Neutrophil (primary cell): ENCODE measurements at regions not wholly inside any gene's neighbourhood (a gene's known extent, or its start where the extent isn't known, plus 50 kb on each side); places are given as distances from the start of the nearest gene placed in this dataset.
"Not testable (repeated sequence)": the region's sequence is repeated elsewhere in the genome, so short reads cannot be mapped to it uniquely, and the experiment has no call there.

Experiments
- H3K27ac ChIP-seq: fragments of 200-600 bp; sonication (generic); 2 replicates; pipeline ENCODE4 v1.5.1; 2016; ENCODE audit warnings: mild to moderate bottlenecking, moderate library complexity
- H3K27me3 ChIP-seq: fragments of 200-600 bp; sonication (generic); 2 replicates; pipeline ENCODE4 v1.6.0; 2016; ENCODE audit warnings: mild to moderate bottlenecking
- H3K36me3 ChIP-seq: fragments of 200-600 bp; sonication (generic); 2 replicates; pipeline ENCODE4 v1.5.1; 2017
- H3K4me1 ChIP-seq, 2 experiments: fragments of 200-600 bp in 1 of 2; sonication (generic) in 1 of 2; 1 replicate in 1 of 2; 2 replicates in 1 of 2; pipeline versions ENCODE4 v1.5.1 to v1.6.1; 2013 to 2016; ENCODE audit warnings: low read depth in 1 of 2, low read length in 1 of 2, mild to moderate bottlenecking in 1 of 2, moderate library complexity in 1 of 2; ENCODE audit not compliant: control insufficient read depth in 1 of 2, insufficient read depth in 1 of 2
- H3K4me3 ChIP-seq, 2 experiments: fragments of 200-600 bp in 1 of 2; sonication (generic) in 1 of 2; 1 replicate in 1 of 2; 2 replicates in 1 of 2; pipeline ENCODE4 v1.5.1; 2013 to 2016; ENCODE audit warnings: low read depth in 1 of 2, low read length in 1 of 2, mild to moderate bottlenecking in 1 of 2, moderate library complexity in 1 of 2
- H3K9me3 ChIP-seq: fragments of 200-600 bp; sonication (generic); 2 replicates; pipeline ENCODE4 v1.5.1; 2016
- CTCF ChIP-seq: fragments of 200-600 bp; sonication (generic); IDR thresholded peaks from 2 replicates; pipeline ENCODE4 v1.5.1; 2016; ENCODE audit warnings: antibody characterized with exemption

- H3K36me3 ChIP-seq, result no peaks in the 10 kb centered on the region
- no peaks in the 10 kb centered on the region for H3K27me3 ChIP-seq
- H3K4me3 ChIP-seq, result no peak overlapping the region
- H3K27ac ChIP-seq, result no peak overlapping the region
- H3K9me3 ChIP-seq, result no peaks in the 10 kb centered on the region
- H3K4me1 ChIP-seq, result no peaks in the 10 kb centered on the region
- no peak for TF ChIP-seq CTCF
Measured at GRCh38 chr5:50343715-50344114, 97.4 kb downstream of the EMB start.

- H3K4me3 ChIP-seq, result no peak overlapping the region
- no peak overlapping the region for H3K27ac ChIP-seq
- no peaks in the 10 kb centered on the region for H3K36me3 ChIP-seq
- no peak for TF ChIP-seq CTCF
- H3K9me3 ChIP-seq, result no peaks in the 10 kb centered on the region
- H3K4me1 ChIP-seq, result no peaks in the 10 kb centered on the region
- no peaks in the 10 kb centered on the region for H3K27me3 ChIP-seq
Measured at GRCh38 chr5:50340757-50341156, 100.3 kb downstream of the EMB start.

- H3K36me3 ChIP-seq, H3K27ac ChIP-seq: not testable (repeated sequence)
Measured at GRCh38 chr5:50330633-50331032, 110.5 kb downstream of the EMB start.

GRCh38 chr5:50328193-50328729, 112.8 kb downstream of the EMB start:
- no peaks in the 10 kb centered on the region for H3K36me3 ChIP-seq
- no peak overlapping the region for H3K4me3 ChIP-seq
- H3K27me3 ChIP-seq, result no peaks in the 10 kb centered on the region
- no peaks in the 10 kb centered on the region for H3K9me3 ChIP-seq
- TF ChIP-seq CTCF, result no peak
- H3K4me1 ChIP-seq, result no peaks in the 10 kb centered on the region
- H3K27ac ChIP-seq, result no peak overlapping the region

More at GRCh38 chr5:50330633-50331032, 110.5 kb downstream of the EMB start:
- not testable (repeated sequence) for H3K9me3 ChIP-seq, H3K4me1 ChIP-seq, H3K4me3 ChIP-seq, H3K27me3 ChIP-seq

- TF ChIP-seq CTCF, result peak; percentile 42
Measured at GRCh38 chr5:50325237-50325832, 115.8 kb downstream of the EMB start.

GRCh38 chr5:50320131-50320749, 120.8 kb downstream of the EMB start:
- TF ChIP-seq CTCF, result no peak
- Histone ChIP-seq H3K4me1 (peaks cover 7 to 9% of the 10 kb centered on the region in 2 experiments), H3K36me3 (no peaks in the 10 kb centered on the region), H3K4me3 (no peak overlapping the region), H3K27ac (no peak overlapping the region), H3K9me3 (no peaks in the 10 kb centered on the region), H3K27me3 (no peaks in the 10 kb centered on the region)

More at GRCh38 chr5:50325237-50325832, 115.8 kb downstream of the EMB start:
- Histone ChIP-seq H3K27ac (no peak overlapping the region), H3K36me3 (no peaks in the 10 kb centered on the region), H3K9me3 (no peaks in the 10 kb centered on the region), H3K4me1 (peaks cover 7 to 9% of the 10 kb centered on the region in 2 experiments), H3K4me3 (no peak overlapping the region), H3K27me3 (no peaks in the 10 kb centered on the region)
